ENCODE measurements at regions not wholly inside any gene's neighbourhood (a gene's known extent, or its start where the extent isn't known, plus 50 kb on each side); places are given as distances from the start of the nearest gene placed in this dataset.

- no peak for DNase-seq
Measured at GRCh38 chrX:39516427-39516841, 581.3 kb downstream of the BCOR start.

GRCh38 chrX:39518476-39519029 lies 579.2 kb downstream of the BCOR start:
- peak; percentile 6 for DNase-seq

GRCh38 chrX:39519030-39519488 lies 578.7 kb downstream of the BCOR start:
- DNase-seq: peak; percentile 56

GRCh38 chrX:39519566-39520301 lies 578.0 kb downstream of the BCOR start:
- DNase-seq: no peak

GRCh38 chrX:39525758-39526157 lies 572.0 kb downstream of the BCOR start:
- DNase-seq: no peak

- peak; percentile 74 for DNase-seq
Measured at GRCh38 chrX:39527025-39527424, 570.7 kb downstream of the BCOR start.

- no peak for DNase-seq
Measured at GRCh38 chrX:39528161-39528916, 569.4 kb downstream of the BCOR start.

- no peak for DNase-seq
Measured at GRCh38 chrX:39532761-39533160, 565.0 kb downstream of the BCOR start.

GRCh38 chrX:39534949-39535348 lies 562.8 kb downstream of the BCOR start:
- no peak for DNase-seq

GRCh38 chrX:39536211-39536610 lies 561.5 kb downstream of the BCOR start:
- no peak for DNase-seq

GRCh38 chrX:39541881-39542280 lies 555.9 kb downstream of the BCOR start:
- DNase-seq: no peak

- DNase-seq: no peak
Measured at GRCh38 chrX:39542316-39542715, 555.4 kb downstream of the BCOR start.

- DNase-seq: no peak
Measured at GRCh38 chrX:39550795-39551361, 546.9 kb downstream of the BCOR start.

GRCh38 chrX:39551762-39552161 lies 546.0 kb downstream of the BCOR start:
- DNase-seq: no peak

GRCh38 chrX:39555431-39555830 lies 542.3 kb downstream of the BCOR start:
- DNase-seq: no peak

- DNase-seq: no peak
Measured at GRCh38 chrX:39556056-39556455, 541.7 kb downstream of the BCOR start.

GRCh38 chrX:39559229-39559628 lies 538.5 kb downstream of the BCOR start:
- peak; percentile 76 for DNase-seq

GRCh38 chrX:39560271-39560670 lies 537.5 kb downstream of the BCOR start:
- DNase-seq: no peak

- DNase-seq: no peak
Measured at GRCh38 chrX:39563178-39563577, 534.6 kb downstream of the BCOR start.

- no peak for DNase-seq
Measured at GRCh38 chrX:39564751-39565150, 533.0 kb downstream of the BCOR start.

GRCh38 chrX:39574178-39574577 lies 523.6 kb downstream of the BCOR start:
- no peak for DNase-seq

GRCh38 chrX:39576041-39576872 lies 521.5 kb downstream of the BCOR start:
- DNase-seq: no peak
